WTC11 (cell line): ENCODE measurements at regions not wholly inside any gene's neighbourhood (a gene's known extent, or its start where the extent isn't known, plus 50 kb on each side); places are given as distances from the start of the nearest gene placed in this dataset.

ENCODE experiments used
- ATAC-seq: fragments of 200-7000 bp; cut with Tn5 transposase; 2 replicates; pipeline ENCODE4 v1.10.0; 2021; ENCODE audit warnings: mild to moderate bottlenecking, moderate library complexity
- CTCF ChIA-PET: fragments of 300-600 bp; sonication (Branson Sonifier 250); formaldehyde crosslinking; loops from one replicate; lab custom pipeline; 2021; ENCODE audit warnings: antibody characterized with exemption; lab: Charles Lee
- POLR2A ChIA-PET: fragments of 350-600 bp; sonication (Branson Sonifier 250); formaldehyde crosslinking; loops from one replicate; lab custom pipeline; 2021; ENCODE audit warnings: antibody characterized with exemption; lab: Charles Lee
- DNase-seq: peaks from one replicate; pipeline ENCODE4 v3.0.0; 2021; ENCODE audit warnings: low spot score
- H3K27ac Mint-ChIP-seq: 2 replicates; pipeline ENCODE4 v1.8.0; 2021; ENCODE audit warnings: mixed read lengths
- H3K27me3 Mint-ChIP-seq: 2 replicates; pipeline ENCODE4 v1.8.0; 2021; ENCODE audit warnings: low read depth, mild to moderate bottlenecking, moderate library complexity, mixed read lengths
- H3K36me3 Mint-ChIP-seq: 2 replicates; pipeline ENCODE4 v1.8.0; 2021; ENCODE audit warnings: mixed read lengths
- H3K4me1 Mint-ChIP-seq: 2 replicates; pipeline ENCODE4 v1.8.0; 2022; ENCODE audit warnings: mixed read lengths
- H3K4me3 Mint-ChIP-seq: 2 replicates; pipeline ENCODE4 v1.8.0; 2021; ENCODE audit warnings: mild to moderate bottlenecking, moderate library complexity, mixed read lengths
- H3K9me3 Mint-ChIP-seq: 2 replicates; pipeline ENCODE4 v1.8.0; 2021; ENCODE audit warnings: mixed read lengths
- E2F4 ChIP-seq: sonication (generic); formaldehyde crosslinking; IDR thresholded peaks from 2 replicates; pipeline ENCODE4 v1.8.1; 2022; ENCODE audit warnings: low read depth, mild to moderate bottlenecking, moderate library complexity, missing genetic modification reagents, borderline replicate concordance
- E2F5 ChIP-seq: sonication (generic); formaldehyde crosslinking; IDR thresholded peaks from 2 replicates; pipeline ENCODE4 v1.8.1; 2022; ENCODE audit warnings: mild to moderate bottlenecking, moderate library complexity, missing genetic modification reagents
- ETV6 ChIP-seq: sonication (generic); formaldehyde crosslinking; IDR thresholded peaks from 2 replicates; pipeline ENCODE4 v1.8.1; 2022; ENCODE audit warnings: mild to moderate bottlenecking, missing genetic modification reagents
- IRF2 ChIP-seq: sonication (generic); formaldehyde crosslinking; IDR thresholded peaks from 2 replicates; pipeline ENCODE4 v1.8.0; 2022; ENCODE audit warnings: low read depth, missing genetic modification reagents, borderline replicate concordance
- JAZF1 ChIP-seq: fragments of 250-450 bp; sonication (Bioruptor Pico); IDR thresholded peaks from 2 replicates; pipeline ENCODE4 v1.9.0; 2021; ENCODE audit warnings: moderate library complexity, mild to moderate bottlenecking, inconsistent platforms
- MXD4 ChIP-seq: fragments of 250-450 bp; sonication (Bioruptor Pico); IDR thresholded peaks from 2 replicates; pipeline ENCODE4 v1.8.0; 2021; ENCODE audit warnings: mild to moderate bottlenecking, moderate library complexity, borderline replicate concordance
- MYBL2 ChIP-seq: sonication (generic); formaldehyde crosslinking; IDR thresholded peaks from 2 replicates; pipeline ENCODE4 v1.8.1; 2023; ENCODE audit warnings: mild to moderate bottlenecking, moderate library complexity, missing genetic modification reagents
- NFYB ChIP-seq: sonication (generic); formaldehyde crosslinking; conservative IDR thresholded peaks from 2 replicates; pipeline ENCODE4 v1.8.0; 2022; ENCODE audit warnings: low read depth, missing genetic modification reagents
- NR3C1 ChIP-seq: sonication (generic); formaldehyde crosslinking; conservative IDR thresholded peaks from 2 replicates; pipeline ENCODE4 v1.8.1; 2023; ENCODE audit warnings: low read depth, mild to moderate bottlenecking, missing genetic modification reagents
- SP1 ChIP-seq: sonication (generic); formaldehyde crosslinking; conservative IDR thresholded peaks from 2 replicates; pipeline ENCODE4 v1.8.1; 2022; ENCODE audit warnings: missing genetic modification reagents
- TEAD1 ChIP-seq: sonication (generic); formaldehyde crosslinking; IDR thresholded peaks from 2 replicates; pipeline ENCODE4 v1.8.0; 2022; ENCODE audit warnings: mild to moderate bottlenecking, missing genetic modification reagents
- ZBTB21 ChIP-seq: sonication (generic); formaldehyde crosslinking; IDR thresholded peaks from 2 replicates; pipeline ENCODE4 v1.8.1; 2023; ENCODE audit warnings: mild to moderate bottlenecking, missing genetic modification reagents, borderline replicate concordance
- ZNF219 ChIP-seq: sonication (generic); formaldehyde crosslinking; IDR thresholded peaks from 2 replicates; pipeline ENCODE4 v1.8.0; 2023; ENCODE audit warnings: missing genetic modification reagents, mild to moderate bottlenecking, borderline replicate concordance
- ZNF396 ChIP-seq: fragments of 250-450 bp; sonication (Bioruptor Pico); IDR thresholded peaks from 2 replicates; pipeline ENCODE4 v1.8.0; 2021; ENCODE audit warnings: mild to moderate bottlenecking, moderate library complexity, borderline replicate concordance
- ZNF425 ChIP-seq: fragments of 250-450 bp; sonication (Bioruptor Pico); conservative IDR thresholded peaks from 2 replicates; pipeline ENCODE4 v1.9.0; 2021; ENCODE audit warnings: mild to moderate bottlenecking
- ZNF532 ChIP-seq: fragments of 250-450 bp; sonication (Bioruptor Pico); IDR thresholded peaks from 2 replicates; pipeline ENCODE4 v1.9.0; 2021; ENCODE audit warnings: mild to moderate bottlenecking, borderline replicate concordance
- TF ChIP-seq, protein P1 (sequence below): sonication (generic); formaldehyde crosslinking; IDR thresholded peaks from 2 replicates; pipeline ENCODE4 v1.8.1; 2022; ENCODE audit warnings: mild to moderate bottlenecking, missing genetic modification reagents, moderate library complexity, borderline replicate concordance
- TF ChIP-seq, protein P2 (sequence below): sonication (generic); formaldehyde crosslinking; IDR thresholded peaks from 2 replicates; pipeline ENCODE4 v1.8.1; 2022; ENCODE audit warnings: low read depth, missing genetic modification reagents, borderline replicate concordance
- TF ChIP-seq, protein P3 (sequence below): fragments of 250-450 bp; sonication (Bioruptor Pico); IDR thresholded peaks from 2 replicates; pipeline ENCODE4 v1.8.0; 2021; ENCODE audit warnings: mild to moderate bottlenecking

DNA sequence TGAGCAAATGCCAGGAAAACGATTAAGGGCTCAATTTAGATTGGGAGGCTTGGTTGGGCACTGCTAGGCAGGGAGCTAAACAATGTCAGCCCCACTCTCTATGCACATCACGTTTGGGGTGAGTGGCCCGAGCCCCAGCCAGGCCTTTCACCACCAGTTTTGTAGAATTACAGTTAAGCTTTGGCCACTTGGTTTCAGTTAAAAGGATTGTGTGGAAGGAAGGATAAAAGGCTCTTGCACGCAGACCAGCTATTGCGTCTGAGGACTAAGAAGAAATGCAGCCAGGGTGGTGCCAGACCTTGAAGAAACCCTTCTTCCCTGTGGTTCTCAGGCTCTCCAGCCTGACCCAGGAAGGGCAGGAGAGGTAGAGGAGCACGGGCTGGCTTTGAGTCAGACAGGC lies 125.3 kb upstream of the SLC44A1 start:
- no peak for ATAC-seq
- CTCF ChIA-PET, result interaction anchor here (0.9 to 1.1 kb wide), 2 partner anchors 256 to 294 kb away, joined by 3 to 4 read pairs; no protein-coding TSS in a partner anchor
- peaks cover 18% of the 10 kb centered on the region for H3K9me3 Mint-ChIP-seq
- peaks cover 4% of the 10 kb centered on the region for H3K27me3 Mint-ChIP-seq
- POLR2A ChIA-PET, result interaction anchor here (1.0 kb wide), 1 partner anchor 126 kb away, joined by 3 read pairs; no protein-coding TSS in a partner anchor
- no peak for DNase-seq
- peaks cover 18% of the 10 kb centered on the region for H3K4me1 Mint-ChIP-seq
- TF ChIP-seq ETV6, result no peak
- TF ChIP-seq, protein P1, sequence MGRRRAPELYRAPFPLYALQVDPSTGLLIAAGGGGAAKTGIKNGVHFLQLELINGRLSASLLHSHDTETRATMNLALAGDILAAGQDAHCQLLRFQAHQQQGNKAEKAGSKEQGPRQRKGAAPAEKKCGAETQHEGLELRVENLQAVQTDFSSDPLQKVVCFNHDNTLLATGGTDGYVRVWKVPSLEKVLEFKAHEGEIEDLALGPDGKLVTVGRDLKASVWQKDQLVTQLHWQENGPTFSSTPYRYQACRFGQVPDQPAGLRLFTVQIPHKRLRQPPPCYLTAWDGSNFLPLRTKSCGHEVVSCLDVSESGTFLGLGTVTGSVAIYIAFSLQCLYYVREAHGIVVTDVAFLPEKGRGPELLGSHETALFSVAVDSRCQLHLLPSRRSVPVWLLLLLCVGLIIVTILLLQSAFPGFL (CRISPR knock-in tag), result no peak
- no peak for TF ChIP-seq JAZF1 (CRISPR knock-in tag)
- TF ChIP-seq MXD4 (CRISPR knock-in tag), result no peak
- TF ChIP-seq IRF2 (CRISPR knock-in tag), result no peak
- no peak for TF ChIP-seq ZNF219 (CRISPR knock-in tag)
- no peak for TF ChIP-seq ZNF396 (CRISPR knock-in tag)
- no peak for TF ChIP-seq ZBTB21 (CRISPR knock-in tag)
- TF ChIP-seq TEAD1, result no peak
- TF ChIP-seq NR3C1 (CRISPR knock-in tag), result no peak
- TF ChIP-seq E2F4, result no peak
- TF ChIP-seq E2F5 (CRISPR knock-in tag), result no peak
- TF ChIP-seq NFYB (CRISPR knock-in tag), result no peak
- TF ChIP-seq ZNF425, result no peak
- TF ChIP-seq, all 79 proteins: peak for 0
- H3K36me3 Mint-ChIP-seq, result peaks cover 9% of the 10 kb centered on the region
- H3K4me3 Mint-ChIP-seq, result no peak overlapping the region
- no peak overlapping the region for H3K27ac Mint-ChIP-seq

DNA sequence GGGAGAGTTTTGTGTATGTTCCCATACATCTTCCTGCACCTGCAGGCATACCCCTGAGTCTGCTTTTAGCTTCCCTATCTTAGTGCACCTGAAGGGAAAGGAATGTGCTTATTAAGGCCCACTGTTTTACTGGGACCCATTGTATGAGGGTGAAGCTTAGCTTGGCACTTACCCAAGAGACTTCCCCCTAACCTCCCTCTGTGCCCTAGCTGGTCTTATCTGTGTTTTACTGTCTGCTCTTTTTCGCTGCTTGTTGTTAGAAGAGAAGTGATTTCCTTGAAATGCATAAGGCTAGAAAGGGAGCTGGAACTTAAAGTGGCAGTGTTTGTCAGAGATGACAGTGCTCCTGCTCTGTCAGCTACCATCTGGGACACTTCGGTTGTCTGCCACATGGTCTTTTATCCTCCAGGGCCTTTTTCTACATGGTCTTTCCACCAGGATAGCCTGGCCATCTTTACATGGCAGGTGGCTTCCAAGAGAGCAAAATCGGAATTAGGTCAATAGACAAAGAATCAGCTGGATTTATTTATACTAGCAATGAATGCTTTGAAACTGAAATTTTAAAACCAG lies 122.5 kb upstream of the SLC44A1 start:
- ChIA-PET POLR2A (no interaction called here), CTCF (interaction anchor here (1.6 to 2.8 kb wide), 2 partner anchors 195 to 259 kb away, joined by 4 to 7 read pairs; no protein-coding TSS in a partner anchor)
- H3K4me1 Mint-ChIP-seq, result peaks cover 4% of the 10 kb centered on the region
- DNase-seq (no peak), ATAC-seq (no peak)
- H3K36me3 Mint-ChIP-seq, result peaks cover 9% of the 10 kb centered on the region
- H3K27ac Mint-ChIP-seq, result no peak overlapping the region
- no peak overlapping the region for H3K4me3 Mint-ChIP-seq
- peaks cover 18% of the 10 kb centered on the region for H3K9me3 Mint-ChIP-seq
- H3K27me3 Mint-ChIP-seq, result peaks cover 4% of the 10 kb centered on the region
- TF ChIP-seq SP1 (CRISPR knock-in tag), result no peak
- TF ChIP-seq, protein P2, sequence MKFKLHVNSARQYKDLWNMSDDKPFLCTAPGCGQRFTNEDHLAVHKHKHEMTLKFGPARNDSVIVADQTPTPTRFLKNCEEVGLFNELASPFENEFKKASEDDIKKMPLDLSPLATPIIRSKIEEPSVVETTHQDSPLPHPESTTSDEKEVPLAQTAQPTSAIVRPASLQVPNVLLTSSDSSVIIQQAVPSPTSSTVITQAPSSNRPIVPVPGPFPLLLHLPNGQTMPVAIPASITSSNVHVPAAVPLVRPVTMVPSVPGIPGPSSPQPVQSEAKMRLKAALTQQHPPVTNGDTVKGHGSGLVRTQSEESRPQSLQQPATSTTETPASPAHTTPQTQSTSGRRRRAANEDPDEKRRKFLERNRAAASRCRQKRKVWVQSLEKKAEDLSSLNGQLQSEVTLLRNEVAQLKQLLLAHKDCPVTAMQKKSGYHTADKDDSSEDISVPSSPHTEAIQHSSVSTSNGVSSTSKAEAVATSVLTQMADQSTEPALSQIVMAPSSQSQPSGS (CRISPR knock-in tag), result no peak
- TF ChIP-seq ZNF532 (CRISPR knock-in tag), result no peak
- TF ChIP-seq, protein P3, sequence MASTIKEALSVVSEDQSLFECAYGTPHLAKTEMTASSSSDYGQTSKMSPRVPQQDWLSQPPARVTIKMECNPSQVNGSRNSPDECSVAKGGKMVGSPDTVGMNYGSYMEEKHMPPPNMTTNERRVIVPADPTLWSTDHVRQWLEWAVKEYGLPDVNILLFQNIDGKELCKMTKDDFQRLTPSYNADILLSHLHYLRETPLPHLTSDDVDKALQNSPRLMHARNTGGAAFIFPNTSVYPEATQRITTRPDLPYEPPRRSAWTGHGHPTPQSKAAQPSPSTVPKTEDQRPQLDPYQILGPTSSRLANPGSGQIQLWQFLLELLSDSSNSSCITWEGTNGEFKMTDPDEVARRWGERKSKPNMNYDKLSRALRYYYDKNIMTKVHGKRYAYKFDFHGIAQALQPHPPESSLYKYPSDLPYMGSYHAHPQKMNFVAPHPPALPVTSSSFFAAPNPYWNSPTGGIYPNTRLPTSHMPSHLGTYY (CRISPR knock-in tag), result no peak
- no peak for TF ChIP-seq MYBL2 (CRISPR knock-in tag)
